SK-N-SH treated with all-trans-retinoic acid at 6 μM for 48 hours (cell line): ENCODE measurements at regions not wholly inside any gene's neighbourhood (a gene's known extent, or its start where the extent isn't known, plus 50 kb on each side); places are given as distances from the start of the nearest gene placed in this dataset.

Experiments used
- ARNTL ChIP-seq: fragments of 450-650 bp; formaldehyde crosslinking; IDR thresholded peaks from 2 replicates; pipeline ENCODE4 v1.5.0; 2020; ENCODE audit warnings: low read depth, mild to moderate bottlenecking, moderate library complexity, borderline replicate concordance
- CREB5 ChIP-seq: fragments of 250-450 bp; sonication (Bioruptor Pico); IDR thresholded peaks from 2 replicates; pipeline ENCODE4 v1.5.1; 2020; ENCODE audit warnings: low read depth, mild to moderate bottlenecking, moderate library complexity
- CSRNP3 ChIP-seq: fragments of 250-450 bp; sonication (Bioruptor Pico); IDR thresholded peaks from 2 replicates; pipeline ENCODE4 v1.5.1; 2021; ENCODE audit warnings: mild to moderate bottlenecking, moderate library complexity
- GLIS3 ChIP-seq: fragments of 250-450 bp; sonication (Bioruptor Pico); IDR thresholded peaks from 2 replicates; pipeline ENCODE4 v1.5.0; 2020; ENCODE audit warnings: mild to moderate bottlenecking, moderate library complexity
- OSR1 ChIP-seq: fragments of 250-450 bp; sonication (Bioruptor Pico); IDR thresholded peaks from 2 replicates; pipeline ENCODE4 v1.8.0; 2022; ENCODE audit warnings: moderate library complexity, mild to moderate bottlenecking, inconsistent platforms
- PATZ1 ChIP-seq: fragments of 250-450 bp; sonication (Bioruptor Pico); IDR thresholded peaks from 2 replicates; pipeline ENCODE4 v1.8.0; 2020; ENCODE audit warnings: mild to moderate bottlenecking, moderate library complexity, borderline replicate concordance
- PPARA ChIP-seq: fragments of 250-450 bp; sonication (Bioruptor Pico); IDR thresholded peaks from 2 replicates; pipeline ENCODE4 v1.5.0; 2020; ENCODE audit warnings: mild to moderate bottlenecking, borderline replicate concordance
- RARB ChIP-seq: fragments of 250-450 bp; sonication (Bioruptor Pico); IDR thresholded peaks from 2 replicates; pipeline ENCODE4 v1.8.0; 2021; ENCODE audit warnings: mild to moderate bottlenecking, moderate library complexity
- TCF4 ChIP-seq: fragments of 250-450 bp; sonication (Bioruptor Pico); IDR thresholded peaks from 2 replicates; pipeline ENCODE4 v1.8.0; 2021; ENCODE audit warnings: mild to moderate bottlenecking, moderate library complexity, borderline replicate concordance
- ZC3H10 ChIP-seq: fragments of 250-450 bp; sonication (Bioruptor Pico); IDR thresholded peaks from 2 replicates; pipeline ENCODE4 v1.5.1; 2021; ENCODE audit warnings: mild to moderate bottlenecking, moderate library complexity
- ZFP3 ChIP-seq: fragments of 250-450 bp; sonication (Bioruptor Pico); IDR thresholded peaks from 2 replicates; pipeline ENCODE4 v1.5.0; 2020; ENCODE audit warnings: mild to moderate bottlenecking, moderate library complexity
- ZFP30 ChIP-seq: fragments of 450-650 bp; formaldehyde crosslinking; IDR thresholded peaks from 2 replicates; pipeline ENCODE4 v1.5.0; 2022; ENCODE audit warnings: mild to moderate bottlenecking, moderate library complexity
- ZNF70 ChIP-seq: fragments of 450-650 bp; formaldehyde crosslinking; IDR thresholded peaks from 2 replicates; pipeline ENCODE4 v1.5.0; 2020; ENCODE audit warnings: mild to moderate bottlenecking, moderate library complexity

GRCh38 chr14:61934385-61934784 is 172.2 kb downstream of the SNAPC1 start:
- no peak for TF ChIP-seq PATZ1 (CRISPR knock-in tag)
- TF ChIP-seq ZC3H10 (CRISPR knock-in tag) = no peak
- no peak for TF ChIP-seq OSR1 (CRISPR knock-in tag)
- TF ChIP-seq ZFP3 = no peak
- no peak for TF ChIP-seq GLIS3 (CRISPR knock-in tag)
- TF ChIP-seq ZNF70 (CRISPR knock-in tag) = no peak
- TF ChIP-seq TCF4 (CRISPR knock-in tag) = no peak
- TF ChIP-seq CSRNP3 (CRISPR knock-in tag) = no peak
- TF ChIP-seq CREB5 = no peak
- TF ChIP-seq ARNTL (CRISPR knock-in tag) = no peak
- TF ChIP-seq ZFP30 (CRISPR knock-in tag) = no peak
- no peak for TF ChIP-seq RARB (CRISPR knock-in tag)
- TF ChIP-seq PPARA (CRISPR knock-in tag) = no peak
